Lower leg skin (tissue), 4 donors: ENCODE measurements at regions not wholly inside any gene's neighbourhood (a gene's known extent, or its start where the extent isn't known, plus 50 kb on each side); places are given as distances from the start of the nearest gene placed in this dataset.
"Not testable (repeated sequence)": the region's sequence is repeated elsewhere in the genome, so short reads cannot be mapped to it uniquely, and the experiment has no call there.

Source experiments
- DNase-seq, 2 donors: peaks; one replicate each; pipeline ENCODE4 v3.0.0-alpha.2; 2019; ENCODE audit warnings: low spot score in 2 of 2
- H3K4me3 ChIP-seq: fragments of 200-600 bp; sonication (generic); 2 replicates; pipeline ENCODE4 v1.5.1; 2017; ENCODE audit warnings: mild to moderate bottlenecking, low read depth; ENCODE audit not compliant: poor library complexity, severe bottlenecking
- POLR2A ChIP-seq, 2 donors: fragments of 450-650 bp; IDR thresholded peaks; one replicate each; pipeline ENCODE4 v1.6.1; 2016 to 2017; ENCODE audit warnings: antibody characterized with exemption in 2 of 2, mild to moderate bottlenecking in 1 of 2, moderate library complexity in 1 of 2
- WGBS, 2 donors: methylation state at CpG; one replicate each; pipeline ENCODE4 v1.1.5; 2018; 5-methylcytosine and 5-hydroxymethylcytosine counted together
- intact Hi-C: fragments of 100-400 bp; cut with DNase I; formaldehyde crosslinking; loops from one replicate; pipeline ENCODE4 v1.15.0; 2023; ENCODE audit warnings: low total_unique reads
- TF ChIP-seq, protein P1 (sequence below), 3 donors: fragments of 450-650 bp; IDR thresholded peaks; one replicate each; pipeline ENCODE4 v1.5.1; 2016; ENCODE audit warnings: antibody characterized with exemption in 3 of 3, mild to moderate bottlenecking in 3 of 3, moderate library complexity in 2 of 3

DNA sequence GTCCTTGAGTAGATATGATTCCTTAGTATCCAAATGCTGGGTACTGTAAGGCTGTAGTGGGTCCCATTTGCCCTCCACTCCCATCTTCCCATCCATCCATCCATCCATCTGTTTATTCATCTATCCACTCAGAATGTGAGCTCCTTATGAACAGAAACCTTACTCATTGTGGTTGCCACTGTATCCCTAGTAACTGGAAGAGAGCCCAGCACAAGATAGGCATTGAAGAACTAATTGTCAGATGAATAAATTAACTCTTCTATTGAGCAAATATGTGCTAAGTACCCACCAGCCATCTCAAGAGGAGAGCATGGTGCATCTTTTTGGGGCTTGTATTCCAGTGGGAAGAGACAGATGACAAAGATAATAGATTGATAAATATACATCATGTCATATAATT is 86.4 kb upstream of the SEZ6L start:
- intact Hi-C loops, result no loop called here
- no peak for DNase-seq
- no peak overlapping the region for H3K4me3 ChIP-seq
- TF ChIP-seq POLR2A (IDR thresholded peaks at IDR 0.05), result no peak
- TF ChIP-seq, protein P1, sequence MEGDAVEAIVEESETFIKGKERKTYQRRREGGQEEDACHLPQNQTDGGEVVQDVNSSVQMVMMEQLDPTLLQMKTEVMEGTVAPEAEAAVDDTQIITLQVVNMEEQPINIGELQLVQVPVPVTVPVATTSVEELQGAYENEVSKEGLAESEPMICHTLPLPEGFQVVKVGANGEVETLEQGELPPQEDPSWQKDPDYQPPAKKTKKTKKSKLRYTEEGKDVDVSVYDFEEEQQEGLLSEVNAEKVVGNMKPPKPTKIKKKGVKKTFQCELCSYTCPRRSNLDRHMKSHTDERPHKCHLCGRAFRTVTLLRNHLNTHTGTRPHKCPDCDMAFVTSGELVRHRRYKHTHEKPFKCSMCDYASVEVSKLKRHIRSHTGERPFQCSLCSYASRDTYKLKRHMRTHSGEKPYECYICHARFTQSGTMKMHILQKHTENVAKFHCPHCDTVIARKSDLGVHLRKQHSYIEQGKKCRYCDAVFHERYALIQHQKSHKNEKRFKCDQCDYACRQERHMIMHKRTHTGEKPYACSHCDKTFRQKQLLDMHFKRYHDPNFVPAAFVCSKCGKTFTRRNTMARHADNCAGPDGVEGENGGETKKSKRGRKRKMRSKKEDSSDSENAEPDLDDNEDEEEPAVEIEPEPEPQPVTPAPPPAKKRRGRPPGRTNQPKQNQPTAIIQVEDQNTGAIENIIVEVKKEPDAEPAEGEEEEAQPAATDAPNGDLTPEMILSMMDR (IDR thresholded peaks at IDR 0.05), result no peak

GRCh38 chr22:26086359-26086758 is 82.9 kb upstream of the SEZ6L start:
- H3K4me3 ChIP-seq, result no peak overlapping the region
- no peak for DNase-seq
- WGBS, 2 donors, result 18 to 27% methylated on average over 1 of the region's 1 CpG
- intact Hi-C loops, result no loop called here
- TF ChIP-seq, protein P1 (IDR thresholded peaks at IDR 0.05), result no peak
- no peak for TF ChIP-seq POLR2A (IDR thresholded peaks at IDR 0.05)

DNA sequence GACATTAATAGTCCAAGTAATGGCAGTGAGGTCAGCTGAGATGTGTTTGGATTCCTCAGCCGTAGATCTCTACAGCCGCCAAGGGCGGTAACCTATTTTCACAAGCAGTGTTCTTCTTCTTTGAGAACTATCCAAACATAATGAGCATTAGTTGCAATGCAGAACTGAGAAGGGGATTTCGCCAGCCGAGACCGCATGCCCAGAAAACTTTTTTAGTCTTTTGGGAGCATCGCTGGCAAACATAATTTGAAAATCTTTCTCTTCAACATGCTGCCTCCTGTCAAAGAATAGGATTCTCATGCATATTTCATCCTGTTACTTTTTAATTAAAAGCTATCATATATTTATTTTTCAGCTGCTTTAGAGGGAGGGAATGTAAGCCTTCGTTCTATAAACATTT is 81.4 kb upstream of the SEZ6L start:
- TF ChIP-seq, protein P1 (IDR thresholded peaks at IDR 0.05), result no peak
- TF ChIP-seq POLR2A (IDR thresholded peaks at IDR 0.05), result no peak

DNA sequence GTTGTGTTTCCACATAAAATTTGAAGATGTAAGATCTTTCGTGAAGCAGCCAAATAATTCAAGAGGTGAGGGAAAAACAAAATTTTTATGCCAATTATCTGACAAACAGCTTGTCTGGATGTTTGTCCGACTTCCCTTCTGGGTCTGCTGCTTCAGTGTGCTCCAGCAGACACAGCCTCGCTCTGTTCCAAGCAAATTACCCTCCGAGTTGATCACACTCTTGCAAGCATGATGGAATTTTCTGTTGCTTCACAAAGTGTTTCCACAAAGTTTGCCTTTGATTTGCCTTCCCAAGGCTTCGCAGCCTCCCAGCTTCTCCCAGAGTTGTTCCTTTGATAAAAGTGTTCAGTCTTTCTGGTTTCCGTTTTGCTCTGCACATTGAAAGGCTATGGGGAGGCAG is 78.4 kb upstream of the SEZ6L start:
- no peak overlapping the region for H3K4me3 ChIP-seq
- no peak for TF ChIP-seq POLR2A (IDR thresholded peaks at IDR 0.05)
- TF ChIP-seq, protein P1 (IDR thresholded peaks at IDR 0.05), result no peak
- intact Hi-C loops, result no loop called here
- DNase-seq, result peak in 1 of 2 donors; percentile 50
- WGBS, 2 donors, result 71 to 72% methylated on average over 6 of the region's 6 CpGs

More for the DNA sequence above, 81.4 kb upstream of the SEZ6L start:
- no peak overlapping the region for H3K4me3 ChIP-seq
- intact Hi-C loops, result no loop called here
- 68% methylated on average over 8 of the region's 8 CpGs for WGBS, 2 donors
- DNase-seq, result peak in 1 of 2 donors; percentile 72

DNA sequence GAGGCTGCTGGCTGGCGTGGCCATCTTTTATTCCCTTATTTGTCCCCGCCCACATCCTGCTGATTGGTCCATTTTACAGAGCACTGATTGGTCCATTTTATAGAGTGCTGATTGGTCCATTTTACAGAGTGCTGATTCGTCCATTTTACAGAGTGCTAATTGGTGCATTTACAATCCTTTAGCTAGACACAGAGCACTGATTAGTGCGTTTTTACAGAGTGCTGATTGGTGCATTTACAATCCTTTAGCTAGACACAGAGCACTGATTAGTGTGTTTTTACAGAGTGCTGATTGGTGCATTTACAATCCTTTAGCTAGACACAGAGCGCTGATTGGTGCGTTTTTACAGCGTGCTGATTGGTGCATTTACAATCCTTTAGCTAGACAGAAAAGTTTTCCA is 74.8 kb upstream of the SEZ6L start:
- intact Hi-C loops, H3K4me3 ChIP-seq, DNase-seq: not testable (repeated sequence)
- 82 to 90% methylated on average over 7 of the region's 7 CpGs for WGBS, 2 donors

DNA sequence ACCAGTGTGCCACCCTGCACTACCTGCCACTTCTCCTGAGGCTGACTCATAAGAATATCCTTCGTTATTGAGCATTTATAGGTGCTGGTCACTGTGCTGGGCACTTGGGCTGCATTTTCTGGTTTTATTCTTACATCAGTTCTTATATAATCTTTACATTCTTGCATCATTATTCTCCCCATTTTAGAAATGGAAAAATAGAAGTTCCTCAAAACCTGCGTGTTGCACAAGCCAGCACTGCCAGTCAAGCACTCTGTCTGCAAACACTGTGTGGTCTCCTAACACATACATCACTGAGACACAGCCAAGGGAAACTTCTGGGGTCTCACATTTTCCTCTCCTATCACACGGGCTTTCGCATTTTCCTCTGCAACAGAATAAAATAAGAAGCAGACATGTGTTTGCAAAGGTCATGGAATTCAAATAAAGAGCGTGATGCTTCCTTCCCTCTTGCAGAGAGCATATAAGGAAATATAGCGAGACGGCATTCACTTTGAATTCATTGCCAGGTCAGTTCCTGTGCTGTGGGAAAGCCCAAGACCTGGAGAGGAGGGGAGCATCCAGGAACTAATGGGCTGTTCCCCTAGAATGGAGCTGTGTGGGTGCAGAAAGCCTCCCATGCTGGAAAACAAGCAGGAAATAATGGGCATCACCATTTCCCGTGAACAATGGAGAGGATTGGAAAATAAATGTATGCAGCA is 73.9 kb upstream of the SEZ6L start:
- TF ChIP-seq POLR2A (IDR thresholded peaks at IDR 0.05), result no peak
- TF ChIP-seq, protein P1 (IDR thresholded peaks at IDR 0.05), result no peak
- no peak for DNase-seq
- intact Hi-C loops, result no loop called here
- no peak overlapping the region for H3K4me3 ChIP-seq
- WGBS, 2 donors, result 69 to 70% methylated on average over 8 of the region's 8 CpGs
